CD4-positive, alpha-beta T cell treated with Interleukin-1 beta for 1 hour (primary cell): ENCODE measurements at regions not wholly inside any gene's neighbourhood (a gene's known extent, or its start where the extent isn't known, plus 50 kb on each side); places are given as distances from the start of the nearest gene placed in this dataset.
"Not testable (repeated sequence)": the region's sequence is repeated elsewhere in the genome, so short reads cannot be mapped to it uniquely, and the experiment has no call there.

Experiments
- DNase-seq, 2 donors: peaks; one replicate each; pipeline ENCODE4 v3.0.0-alpha.2; 2020 to 2022

GRCh38 chr14:38394064-38394463 lies 138.2 kb upstream of the CLEC14A start:
- no peak for DNase-seq

DNA sequence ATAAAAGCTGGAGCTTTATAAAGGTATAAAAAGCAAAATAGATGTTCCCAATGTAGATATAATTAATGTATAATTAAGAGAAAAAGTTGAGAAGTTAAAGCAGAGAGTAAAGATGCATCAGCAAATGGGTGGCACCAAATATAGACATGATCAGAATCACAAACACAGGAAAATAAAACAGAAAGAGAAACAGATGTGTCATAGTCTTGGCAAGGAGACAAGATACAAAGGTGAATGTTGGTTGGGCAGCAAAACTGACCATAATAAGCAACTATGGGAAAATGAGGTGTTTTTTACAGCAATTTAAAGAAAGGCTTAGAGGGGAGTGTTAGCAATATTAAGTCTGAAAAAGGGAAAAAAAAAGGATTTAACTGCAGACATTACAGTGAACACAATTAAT lies 135.4 kb upstream of the CLEC14A start:
- DNase-seq: no peak

- DNase-seq: no peak
Measured at GRCh38 chr14:38389681-38390080, 133.8 kb upstream of the CLEC14A start.

GRCh38 chr14:38387821-38388220 lies 131.9 kb upstream of the CLEC14A start:
- no peak for DNase-seq

- DNase-seq: no peak
Measured at GRCh38 chr14:38385836-38386235, 129.9 kb upstream of the CLEC14A start.

- DNase-seq: no peak
Measured at GRCh38 chr14:38385343-38385742, 129.4 kb upstream of the CLEC14A start.

- no peak for DNase-seq
Measured at GRCh38 chr14:38384741-38385140, 128.8 kb upstream of the CLEC14A start.

DNA sequence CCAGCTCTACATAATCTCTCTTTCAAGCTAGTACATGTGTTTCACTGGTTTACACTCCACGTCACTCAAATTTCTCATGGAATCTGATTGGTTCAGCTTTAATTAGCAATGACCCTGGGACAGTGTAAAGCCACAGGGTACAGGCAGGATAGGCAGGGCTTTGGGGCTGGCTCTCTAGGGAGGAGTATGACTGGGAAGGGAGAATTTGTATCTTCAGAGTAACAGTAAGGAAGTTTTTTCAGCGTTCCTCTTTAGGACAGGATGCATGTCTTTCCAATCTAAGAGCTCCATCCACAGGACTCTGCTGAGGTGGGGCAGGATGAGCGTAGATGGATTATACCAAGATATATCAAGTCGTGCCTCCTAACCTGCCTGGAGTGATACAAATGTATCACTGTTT lies 112.0 kb upstream of the CLEC14A start:
- DNase-seq: no peak

GRCh38 chr14:38366374-38366773 lies 110.5 kb upstream of the CLEC14A start:
- DNase-seq: no peak

GRCh38 chr14:38363217-38363616 lies 107.3 kb upstream of the CLEC14A start:
- no peak for DNase-seq

- DNase-seq: no peak
Measured at GRCh38 chr14:38357557-38357956, 101.7 kb upstream of the CLEC14A start.

- not testable (repeated sequence) for DNase-seq
Measured at GRCh38 chr14:38355473-38355872, 99.6 kb upstream of the CLEC14A start.

DNA sequence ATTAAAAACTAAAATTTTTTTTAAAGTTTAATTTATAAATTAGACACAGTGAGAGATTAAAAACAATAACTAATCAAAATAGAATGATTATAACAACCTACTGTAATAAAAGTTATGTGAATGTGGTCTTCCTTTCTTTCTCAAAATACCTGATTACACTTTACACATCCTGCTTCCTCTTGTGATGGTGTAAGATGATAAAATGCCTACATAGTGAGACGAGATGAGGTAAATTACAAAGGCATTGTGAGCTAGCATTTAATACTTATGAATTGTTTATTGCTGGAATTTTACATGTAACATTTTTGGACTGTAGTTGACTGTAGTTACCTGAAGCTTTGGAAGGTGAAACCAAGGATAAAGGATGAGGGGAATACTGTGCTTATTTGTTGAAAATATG lies 94.2 kb upstream of the CLEC14A start:
- DNase-seq: no peak

- no peak for DNase-seq
Measured at GRCh38 chr14:38342803-38343202, 86.9 kb upstream of the CLEC14A start.

- DNase-seq: no peak
Measured at GRCh38 chr14:38339696-38340095, 83.8 kb upstream of the CLEC14A start.

DNA sequence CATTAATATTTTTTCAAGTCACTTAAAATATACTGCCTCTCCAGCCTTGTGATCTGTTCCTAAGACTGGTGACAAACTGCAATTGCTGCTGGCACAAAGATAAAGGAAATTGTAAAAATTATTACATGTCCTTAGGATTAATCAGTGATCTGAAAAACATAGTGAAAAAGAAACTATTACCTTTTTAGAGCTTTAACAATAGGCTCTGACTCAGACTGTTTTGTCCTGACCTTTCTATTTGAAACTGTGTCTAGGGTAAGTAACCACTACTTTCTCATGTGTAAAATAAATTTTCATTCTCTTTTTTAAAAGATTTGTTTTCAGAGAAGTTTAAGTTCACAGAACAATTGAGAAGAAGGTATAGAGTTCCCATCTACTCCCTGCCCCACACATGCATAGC lies 80.4 kb upstream of the CLEC14A start:
- DNase-seq: no peak

GRCh38 chr14:38330275-38330674 lies 74.4 kb upstream of the CLEC14A start:
- DNase-seq: no peak

DNA sequence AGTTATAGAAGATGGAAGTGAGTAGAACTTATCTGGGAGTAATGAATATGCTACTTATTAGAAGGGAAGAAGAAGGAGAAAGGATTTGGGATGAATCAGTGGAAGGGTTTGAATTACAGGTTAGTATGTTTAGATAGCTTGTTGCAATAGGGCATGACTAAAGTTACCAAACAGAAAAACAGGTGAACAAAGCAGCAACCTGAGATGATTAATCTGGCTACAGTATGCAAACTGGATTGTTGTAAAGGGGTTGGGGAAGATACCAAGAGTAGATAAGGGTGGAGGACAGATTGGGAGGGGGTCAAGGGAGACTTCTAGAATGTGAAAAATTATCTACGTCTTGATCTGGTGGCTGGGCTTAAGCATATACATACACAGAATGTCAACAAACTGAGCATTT lies 73.4 kb upstream of the CLEC14A start:
- no peak for DNase-seq

GRCh38 chr14:38316922-38317321 lies 61.0 kb upstream of the CLEC14A start:
- DNase-seq: no peak

- DNase-seq: no peak
Measured at GRCh38 chr14:38311655-38312054, 55.8 kb upstream of the CLEC14A start.

DNA sequence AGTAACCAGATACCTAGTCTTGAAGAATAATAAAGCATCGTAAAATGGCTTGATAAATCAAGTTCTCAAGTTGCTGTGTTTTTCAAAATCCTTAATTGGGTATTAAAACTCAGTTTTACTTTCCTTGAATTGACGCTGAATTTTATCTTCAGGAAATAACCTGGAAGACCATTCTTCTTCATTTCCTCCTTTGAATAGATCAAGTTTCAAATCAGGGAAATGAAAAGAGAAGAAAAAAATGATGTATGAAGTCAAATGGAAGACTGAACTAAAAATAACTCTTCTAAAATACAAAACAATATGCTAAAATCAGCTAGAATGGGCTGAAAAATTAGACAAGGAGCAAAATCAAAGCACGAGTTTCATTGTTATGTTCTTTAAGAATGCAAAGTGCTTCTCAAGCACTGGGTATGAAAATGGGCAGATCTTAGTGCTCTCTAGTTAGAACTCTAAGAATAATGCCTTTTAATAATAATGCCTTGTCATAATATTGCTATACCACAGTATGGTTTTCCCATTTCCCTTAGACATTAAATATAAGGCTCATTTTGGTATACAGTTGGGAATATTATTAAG lies 54.6 kb upstream of the CLEC14A start:
- DNase-seq: no peak

DNA sequence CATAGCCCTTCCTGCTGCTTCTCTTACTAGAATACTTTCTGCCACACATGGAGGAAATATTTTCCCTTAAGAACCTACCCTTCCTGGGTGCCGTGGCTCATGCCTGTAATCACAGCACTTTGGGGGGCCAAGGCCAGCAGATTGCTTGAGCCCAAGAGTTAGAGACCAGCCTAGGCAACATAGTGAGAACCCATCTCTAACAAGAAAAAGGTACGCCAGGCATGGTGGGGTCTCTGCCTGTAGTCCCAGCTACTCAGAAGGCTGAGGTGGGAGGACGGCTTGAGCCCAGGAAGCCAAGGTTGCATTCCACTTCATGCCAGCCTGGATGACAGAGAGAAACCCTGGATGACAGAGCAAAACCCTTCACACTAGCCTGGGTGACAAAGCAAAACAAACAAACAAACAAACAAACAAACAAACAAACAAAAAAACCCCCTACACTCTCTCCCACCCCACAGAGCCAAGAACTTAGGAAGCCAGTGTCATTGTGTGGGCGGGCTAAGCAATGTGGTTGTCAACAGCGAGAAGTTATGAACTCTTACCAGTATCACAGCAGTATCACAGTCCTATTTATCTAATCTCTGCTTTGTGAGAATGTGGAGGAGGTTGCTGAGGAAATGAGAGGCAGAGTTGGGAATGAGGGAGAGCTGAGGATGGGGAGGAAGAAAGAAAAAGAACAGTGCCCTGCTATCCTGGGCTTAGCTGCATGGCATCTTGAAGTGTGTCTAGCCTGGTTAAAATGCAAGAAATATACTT lies 53.8 kb upstream of the CLEC14A start:
- no peak for DNase-seq
